WTC11 (cell line): ENCODE measurements at regions not wholly inside any gene's neighbourhood (a gene's known extent, or its start where the extent isn't known, plus 50 kb on each side); places are given as distances from the start of the nearest gene placed in this dataset.

ENCODE experiments used
- ATAC-seq: fragments of 200-7000 bp; cut with Tn5 transposase; 2 replicates; pipeline ENCODE4 v1.10.0; 2021; ENCODE audit warnings: mild to moderate bottlenecking, moderate library complexity
- CTCF ChIA-PET: fragments of 300-600 bp; sonication (Branson Sonifier 250); formaldehyde crosslinking; loops from one replicate; lab custom pipeline; 2021; ENCODE audit warnings: antibody characterized with exemption; lab: Charles Lee
- POLR2A ChIA-PET: fragments of 350-600 bp; sonication (Branson Sonifier 250); formaldehyde crosslinking; loops from one replicate; lab custom pipeline; 2021; ENCODE audit warnings: antibody characterized with exemption; lab: Charles Lee
- DNase-seq: peaks from one replicate; pipeline ENCODE4 v3.0.0; 2021; ENCODE audit warnings: low spot score
- H3K27ac Mint-ChIP-seq: 2 replicates; pipeline ENCODE4 v1.8.0; 2021; ENCODE audit warnings: mixed read lengths
- H3K27me3 Mint-ChIP-seq: 2 replicates; pipeline ENCODE4 v1.8.0; 2021; ENCODE audit warnings: low read depth, mild to moderate bottlenecking, moderate library complexity, mixed read lengths
- H3K36me3 Mint-ChIP-seq: 2 replicates; pipeline ENCODE4 v1.8.0; 2021; ENCODE audit warnings: mixed read lengths
- H3K4me1 Mint-ChIP-seq: 2 replicates; pipeline ENCODE4 v1.8.0; 2022; ENCODE audit warnings: mixed read lengths
- H3K4me3 Mint-ChIP-seq: 2 replicates; pipeline ENCODE4 v1.8.0; 2021; ENCODE audit warnings: mild to moderate bottlenecking, moderate library complexity, mixed read lengths
- H3K9me3 Mint-ChIP-seq: 2 replicates; pipeline ENCODE4 v1.8.0; 2021; ENCODE audit warnings: mixed read lengths
- CREM ChIP-seq: sonication (generic); formaldehyde crosslinking; IDR thresholded peaks from 2 replicates; pipeline ENCODE4 v1.8.1; 2022; ENCODE audit warnings: mild to moderate bottlenecking, missing genetic modification reagents, moderate library complexity
- EMX1 ChIP-seq: fragments of 250-450 bp; sonication (Bioruptor Pico); IDR thresholded peaks from 2 replicates; pipeline ENCODE4 v1.8.0; 2021; ENCODE audit warnings: mild to moderate bottlenecking
- ESRRA ChIP-seq: sonication (generic); formaldehyde crosslinking; IDR thresholded peaks from 2 replicates; pipeline ENCODE4 v1.8.1; 2022; ENCODE audit warnings: mild to moderate bottlenecking, missing genetic modification reagents, borderline replicate concordance
- IRF2 ChIP-seq: sonication (generic); formaldehyde crosslinking; IDR thresholded peaks from 2 replicates; pipeline ENCODE4 v1.8.0; 2022; ENCODE audit warnings: low read depth, missing genetic modification reagents, borderline replicate concordance
- JUN ChIP-seq: sonication (generic); formaldehyde crosslinking; IDR thresholded peaks from 2 replicates; pipeline ENCODE4 v1.8.0; 2023; ENCODE audit warnings: mild to moderate bottlenecking, missing genetic modification reagents
- NR3C1 ChIP-seq: sonication (generic); formaldehyde crosslinking; conservative IDR thresholded peaks from 2 replicates; pipeline ENCODE4 v1.8.1; 2023; ENCODE audit warnings: low read depth, mild to moderate bottlenecking, missing genetic modification reagents
- RELA ChIP-seq: sonication (generic); formaldehyde crosslinking; IDR thresholded peaks from 2 replicates; pipeline ENCODE4 v1.8.1; 2022; ENCODE audit warnings: missing genetic modification reagents, mild to moderate bottlenecking, borderline replicate concordance
- RORB ChIP-seq: fragments of 250-450 bp; sonication (Bioruptor Pico); IDR thresholded peaks from 2 replicates; pipeline ENCODE4 v1.9.0; 2021; ENCODE audit warnings: mild to moderate bottlenecking
- TF ChIP-seq, protein P1 (sequence below): sonication (generic); formaldehyde crosslinking; IDR thresholded peaks from 2 replicates; pipeline ENCODE4 v1.8.1; 2023; ENCODE audit warnings: mild to moderate bottlenecking, missing genetic modification reagents, borderline replicate concordance
- TF ChIP-seq, protein P2 (sequence below): sonication (generic); formaldehyde crosslinking; IDR thresholded peaks from 2 replicates; pipeline ENCODE4 v1.8.0; 2022; ENCODE audit warnings: mild to moderate bottlenecking, missing genetic modification reagents
- TF ChIP-seq, protein P3 (sequence below): sonication (generic); formaldehyde crosslinking; IDR thresholded peaks from 2 replicates; pipeline ENCODE4 v1.8.1; 2022; ENCODE audit warnings: missing genetic modification reagents, borderline replicate concordance
- TF ChIP-seq, protein P4 (sequence below): sonication (generic); formaldehyde crosslinking; IDR thresholded peaks from 2 replicates; pipeline ENCODE4 v1.8.1; 2023; ENCODE audit warnings: mild to moderate bottlenecking, missing genetic modification reagents
- TF ChIP-seq, protein P5 (sequence below): fragments of 250-450 bp; sonication (Bioruptor Pico); conservative IDR thresholded peaks from 2 replicates; pipeline ENCODE4 v1.9.0; 2021; ENCODE audit warnings: mild to moderate bottlenecking
- TF ChIP-seq, protein P6 (sequence below): sonication (generic); formaldehyde crosslinking; IDR thresholded peaks from 2 replicates; pipeline ENCODE4 v1.8.1; 2022; ENCODE audit warnings: mild to moderate bottlenecking, missing genetic modification reagents, moderate library complexity, borderline replicate concordance
- TF ChIP-seq, protein P7 (sequence below): sonication (generic); formaldehyde crosslinking; IDR thresholded peaks from 2 replicates; pipeline ENCODE4 v1.8.1; 2022; ENCODE audit warnings: low read depth, mild to moderate bottlenecking, moderate library complexity, missing genetic modification reagents, borderline replicate concordance
- TF ChIP-seq, protein P8 (sequence below): sonication (generic); formaldehyde crosslinking; IDR thresholded peaks from 2 replicates; pipeline ENCODE4 v1.8.1; 2022; ENCODE audit warnings: low read depth, missing genetic modification reagents, borderline replicate concordance

DNA sequence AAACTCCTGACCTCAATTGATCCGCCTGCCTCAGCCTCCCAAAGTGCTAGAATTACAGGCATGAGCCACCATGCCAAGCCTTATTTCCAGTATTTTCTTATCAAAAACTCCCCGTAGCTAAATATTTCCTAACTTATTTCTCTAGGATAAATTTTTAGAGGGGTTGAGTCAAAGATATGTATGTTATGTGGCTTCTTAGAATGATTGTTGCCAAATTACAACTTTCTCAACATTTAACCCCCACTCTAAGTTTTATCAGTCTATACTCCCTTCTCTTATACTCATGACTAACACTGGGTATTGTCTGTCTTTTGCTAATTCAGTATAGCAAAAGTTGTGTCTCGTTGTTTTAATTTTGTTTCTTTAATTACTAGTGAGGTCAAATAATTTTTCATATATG lies 187.7 kb upstream of the LNX1 start:
- POLR2A ChIA-PET = no interaction called here
- H3K4me3 Mint-ChIP-seq = no peak overlapping the region
- ATAC-seq (no peak), DNase-seq (no peak)
- no peaks in the 10 kb centered on the region for H3K36me3 Mint-ChIP-seq
- no peaks in the 10 kb centered on the region for H3K4me1 Mint-ChIP-seq
- no peaks in the 10 kb centered on the region for H3K9me3 Mint-ChIP-seq
- no peak overlapping the region for H3K27ac Mint-ChIP-seq
- no peaks in the 10 kb centered on the region for H3K27me3 Mint-ChIP-seq
- CTCF ChIA-PET = no interaction called here
- TF ChIP-seq, protein P1, sequence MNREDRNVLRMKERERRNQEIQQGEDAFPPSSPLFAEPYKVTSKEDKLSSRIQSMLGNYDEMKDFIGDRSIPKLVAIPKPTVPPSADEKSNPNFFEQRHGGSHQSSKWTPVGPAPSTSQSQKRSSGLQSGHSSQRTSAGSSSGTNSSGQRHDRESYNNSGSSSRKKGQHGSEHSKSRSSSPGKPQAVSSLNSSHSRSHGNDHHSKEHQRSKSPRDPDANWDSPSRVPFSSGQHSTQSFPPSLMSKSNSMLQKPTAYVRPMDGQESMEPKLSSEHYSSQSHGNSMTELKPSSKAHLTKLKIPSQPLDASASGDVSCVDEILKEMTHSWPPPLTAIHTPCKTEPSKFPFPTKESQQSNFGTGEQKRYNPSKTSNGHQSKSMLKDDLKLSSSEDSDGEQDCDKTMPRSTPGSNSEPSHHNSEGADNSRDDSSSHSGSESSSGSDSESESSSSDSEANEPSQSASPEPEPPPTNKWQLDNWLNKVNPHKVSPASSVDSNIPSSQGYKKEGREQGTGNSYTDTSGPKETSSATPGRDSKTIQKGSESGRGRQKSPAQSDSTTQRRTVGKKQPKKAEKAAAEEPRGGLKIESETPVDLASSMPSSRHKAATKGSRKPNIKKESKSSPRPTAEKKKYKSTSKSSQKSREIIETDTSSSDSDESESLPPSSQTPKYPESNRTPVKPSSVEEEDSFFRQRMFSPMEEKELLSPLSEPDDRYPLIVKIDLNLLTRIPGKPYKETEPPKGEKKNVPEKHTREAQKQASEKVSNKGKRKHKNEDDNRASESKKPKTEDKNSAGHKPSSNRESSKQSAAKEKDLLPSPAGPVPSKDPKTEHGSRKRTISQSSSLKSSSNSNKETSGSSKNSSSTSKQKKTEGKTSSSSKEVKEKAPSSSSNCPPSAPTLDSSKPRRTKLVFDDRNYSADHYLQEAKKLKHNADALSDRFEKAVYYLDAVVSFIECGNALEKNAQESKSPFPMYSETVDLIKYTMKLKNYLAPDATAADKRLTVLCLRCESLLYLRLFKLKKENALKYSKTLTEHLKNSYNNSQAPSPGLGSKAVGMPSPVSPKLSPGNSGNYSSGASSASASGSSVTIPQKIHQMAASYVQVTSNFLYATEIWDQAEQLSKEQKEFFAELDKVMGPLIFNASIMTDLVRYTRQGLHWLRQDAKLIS (CRISPR knock-in tag) = no peak
- TF ChIP-seq JUN (CRISPR knock-in tag) (no peak), RELA (no peak), RORB (CRISPR knock-in tag) (no peak), ESRRA (CRISPR knock-in tag) (no peak), EMX1 (CRISPR knock-in tag) (no peak), IRF2 (no peak)
- TF ChIP-seq, protein P2, sequence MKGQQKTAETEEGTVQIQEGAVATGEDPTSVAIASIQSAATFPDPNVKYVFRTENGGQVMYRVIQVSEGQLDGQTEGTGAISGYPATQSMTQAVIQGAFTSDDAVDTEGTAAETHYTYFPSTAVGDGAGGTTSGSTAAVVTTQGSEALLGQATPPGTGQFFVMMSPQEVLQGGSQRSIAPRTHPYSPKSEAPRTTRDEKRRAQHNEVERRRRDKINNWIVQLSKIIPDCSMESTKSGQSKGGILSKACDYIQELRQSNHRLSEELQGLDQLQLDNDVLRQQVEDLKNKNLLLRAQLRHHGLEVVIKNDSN = no peak
- TF ChIP-seq, protein P3, sequence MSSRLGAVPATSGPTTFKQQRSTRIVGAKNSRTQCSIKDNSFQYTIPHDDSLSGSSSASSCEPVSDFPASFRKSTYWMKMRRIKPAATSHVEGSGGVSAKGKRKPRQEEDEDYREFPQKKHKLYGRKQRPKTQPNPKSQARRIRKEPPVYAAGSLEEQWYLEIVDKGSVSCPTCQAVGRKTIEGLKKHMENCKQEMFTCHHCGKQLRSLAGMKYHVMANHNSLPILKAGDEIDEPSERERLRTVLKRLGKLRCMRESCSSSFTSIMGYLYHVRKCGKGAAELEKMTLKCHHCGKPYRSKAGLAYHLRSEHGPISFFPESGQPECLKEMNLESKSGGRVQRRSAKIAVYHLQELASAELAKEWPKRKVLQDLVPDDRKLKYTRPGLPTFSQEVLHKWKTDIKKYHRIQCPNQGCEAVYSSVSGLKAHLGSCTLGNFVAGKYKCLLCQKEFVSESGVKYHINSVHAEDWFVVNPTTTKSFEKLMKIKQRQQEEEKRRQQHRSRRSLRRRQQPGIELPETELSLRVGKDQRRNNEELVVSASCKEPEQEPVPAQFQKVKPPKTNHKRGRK (CRISPR knock-in tag) = no peak
- TF ChIP-seq, protein P4, sequence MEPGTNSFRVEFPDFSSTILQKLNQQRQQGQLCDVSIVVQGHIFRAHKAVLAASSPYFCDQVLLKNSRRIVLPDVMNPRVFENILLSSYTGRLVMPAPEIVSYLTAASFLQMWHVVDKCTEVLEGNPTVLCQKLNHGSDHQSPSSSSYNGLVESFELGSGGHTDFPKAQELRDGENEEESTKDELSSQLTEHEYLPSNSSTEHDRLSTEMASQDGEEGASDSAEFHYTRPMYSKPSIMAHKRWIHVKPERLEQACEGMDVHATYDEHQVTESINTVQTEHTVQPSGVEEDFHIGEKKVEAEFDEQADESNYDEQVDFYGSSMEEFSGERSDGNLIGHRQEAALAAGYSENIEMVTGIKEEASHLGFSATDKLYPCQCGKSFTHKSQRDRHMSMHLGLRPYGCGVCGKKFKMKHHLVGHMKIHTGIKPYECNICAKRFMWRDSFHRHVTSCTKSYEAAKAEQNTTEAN (CRISPR knock-in tag) = no peak
- TF ChIP-seq, protein P5, sequence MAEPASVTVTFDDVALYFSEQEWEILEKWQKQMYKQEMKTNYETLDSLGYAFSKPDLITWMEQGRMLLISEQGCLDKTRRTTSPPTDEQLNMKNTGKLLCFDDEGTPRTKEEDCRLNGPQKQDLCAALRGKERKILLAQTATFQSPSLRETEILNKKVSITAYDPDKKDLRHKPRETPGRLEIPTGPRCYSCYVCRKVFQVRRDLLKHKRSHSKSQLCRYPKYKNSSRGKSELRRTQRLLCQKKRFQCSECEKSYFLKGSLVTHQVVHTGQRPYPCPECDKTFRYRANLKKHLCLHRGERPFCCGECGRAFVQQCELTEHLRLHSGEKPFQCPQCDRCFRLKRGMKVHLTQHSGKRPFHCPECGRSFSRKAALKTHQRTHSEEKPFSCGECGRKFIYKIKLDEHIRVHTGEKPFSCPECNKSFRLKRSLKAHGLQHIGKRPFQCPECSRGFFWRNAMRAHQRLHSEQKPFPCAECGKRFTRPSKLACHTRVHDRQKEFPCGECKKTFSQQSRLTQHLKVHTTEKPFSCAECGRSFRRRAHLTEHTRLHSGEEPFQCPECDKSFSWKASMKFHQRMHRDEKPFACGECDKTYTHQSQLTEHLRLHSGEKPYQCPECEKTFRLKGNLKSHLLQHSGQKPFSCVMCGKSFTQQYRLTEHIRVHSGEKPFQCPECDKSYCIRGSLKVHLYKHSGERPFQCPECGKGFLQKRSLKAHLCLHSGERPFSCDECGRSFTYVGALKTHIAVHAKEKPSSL = no peak
- TF ChIP-seq, protein P6, sequence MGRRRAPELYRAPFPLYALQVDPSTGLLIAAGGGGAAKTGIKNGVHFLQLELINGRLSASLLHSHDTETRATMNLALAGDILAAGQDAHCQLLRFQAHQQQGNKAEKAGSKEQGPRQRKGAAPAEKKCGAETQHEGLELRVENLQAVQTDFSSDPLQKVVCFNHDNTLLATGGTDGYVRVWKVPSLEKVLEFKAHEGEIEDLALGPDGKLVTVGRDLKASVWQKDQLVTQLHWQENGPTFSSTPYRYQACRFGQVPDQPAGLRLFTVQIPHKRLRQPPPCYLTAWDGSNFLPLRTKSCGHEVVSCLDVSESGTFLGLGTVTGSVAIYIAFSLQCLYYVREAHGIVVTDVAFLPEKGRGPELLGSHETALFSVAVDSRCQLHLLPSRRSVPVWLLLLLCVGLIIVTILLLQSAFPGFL = no peak
- TF ChIP-seq, all 79 proteins: peak for 0

DNA sequence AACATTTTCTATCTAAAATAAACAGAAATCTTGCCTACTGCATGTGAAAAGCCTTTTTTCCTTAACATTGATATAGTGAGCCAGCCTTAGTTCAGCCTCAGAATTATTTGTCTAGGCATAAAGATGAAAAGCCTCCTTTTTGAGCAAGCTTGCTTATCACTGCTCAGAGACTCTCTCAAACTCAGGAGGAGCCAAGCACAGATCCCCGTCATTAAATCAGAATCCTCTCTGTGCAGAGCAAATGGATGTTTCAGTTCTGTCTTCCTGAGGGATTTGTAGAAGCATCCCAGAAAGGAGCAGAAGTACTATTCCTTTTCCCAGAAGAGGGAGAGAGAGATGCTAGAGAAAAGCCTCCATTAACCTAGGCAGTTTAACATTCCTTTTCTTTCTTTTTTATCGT lies 186.9 kb upstream of the LNX1 start:
- Mint-ChIP-seq H3K9me3 (no peaks in the 10 kb centered on the region), H3K4me1 (no peaks in the 10 kb centered on the region), H3K27ac (no peak overlapping the region), H3K4me3 (no peak overlapping the region), H3K27me3 (no peaks in the 10 kb centered on the region), H3K36me3 (no peaks in the 10 kb centered on the region)
- POLR2A ChIA-PET = no interaction called here
- ATAC-seq = no peak
- TF ChIP-seq CREM (CRISPR knock-in tag) (no peak), NR3C1 (CRISPR knock-in tag) (no peak)
- TF ChIP-seq, protein P7, sequence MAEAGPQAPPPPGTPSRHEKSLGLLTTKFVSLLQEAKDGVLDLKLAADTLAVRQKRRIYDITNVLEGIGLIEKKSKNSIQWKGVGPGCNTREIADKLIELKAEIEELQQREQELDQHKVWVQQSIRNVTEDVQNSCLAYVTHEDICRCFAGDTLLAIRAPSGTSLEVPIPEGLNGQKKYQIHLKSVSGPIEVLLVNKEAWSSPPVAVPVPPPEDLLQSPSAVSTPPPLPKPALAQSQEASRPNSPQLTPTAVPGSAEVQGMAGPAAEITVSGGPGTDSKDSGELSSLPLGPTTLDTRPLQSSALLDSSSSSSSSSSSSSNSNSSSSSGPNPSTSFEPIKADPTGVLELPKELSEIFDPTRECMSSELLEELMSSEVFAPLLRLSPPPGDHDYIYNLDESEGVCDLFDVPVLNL (CRISPR knock-in tag) = no peak
- TF ChIP-seq, protein P8, sequence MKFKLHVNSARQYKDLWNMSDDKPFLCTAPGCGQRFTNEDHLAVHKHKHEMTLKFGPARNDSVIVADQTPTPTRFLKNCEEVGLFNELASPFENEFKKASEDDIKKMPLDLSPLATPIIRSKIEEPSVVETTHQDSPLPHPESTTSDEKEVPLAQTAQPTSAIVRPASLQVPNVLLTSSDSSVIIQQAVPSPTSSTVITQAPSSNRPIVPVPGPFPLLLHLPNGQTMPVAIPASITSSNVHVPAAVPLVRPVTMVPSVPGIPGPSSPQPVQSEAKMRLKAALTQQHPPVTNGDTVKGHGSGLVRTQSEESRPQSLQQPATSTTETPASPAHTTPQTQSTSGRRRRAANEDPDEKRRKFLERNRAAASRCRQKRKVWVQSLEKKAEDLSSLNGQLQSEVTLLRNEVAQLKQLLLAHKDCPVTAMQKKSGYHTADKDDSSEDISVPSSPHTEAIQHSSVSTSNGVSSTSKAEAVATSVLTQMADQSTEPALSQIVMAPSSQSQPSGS (CRISPR knock-in tag) = no peak
- DNase-seq = no peak
- CTCF ChIA-PET = no interaction called here
